SK-N-SH (cell line): ENCODE measurements at regions not wholly inside any gene's neighbourhood (a gene's known extent, or its start where the extent isn't known, plus 50 kb on each side); places are given as distances from the start of the nearest gene placed in this dataset.

Experiments
- CTCF ChIA-PET: fragments of 300-600, 350-600 bp; formaldehyde crosslinking; extraction: SDS; loops from one replicate; lab custom pipeline; 2021; lab: Yijun Ruan, JAX
- POLR2A ChIA-PET: fragments of 350-600 bp; sonication (Branson Sonifier 250); formaldehyde crosslinking; extraction: SDS; loops from one replicate; lab custom pipeline; 2020; ENCODE audit warnings: antibody characterized with exemption, inconsistent platforms; lab: Yijun Ruan, JAX
- DNase-seq: peaks from one replicate; pipeline ENCODE4 v3.0.0; 2012
- H2AFZ ChIP-seq: fragments of 200-600 bp; sonication (generic); 2 replicates; pipeline ENCODE4 v1.8.1; 2016; ENCODE audit warnings: antibody characterized with exemption, mild to moderate bottlenecking, low read depth
- H3F3A ChIP-seq: fragments of 200-600 bp; sonication (generic); replicated peaks from 2 replicates; pipeline ENCODE3; 2016; ENCODE audit warnings: antibody characterized with exemption, mild to moderate bottlenecking; ENCODE audit not compliant: insufficient read depth
- H3K27ac ChIP-seq, 2 experiments: fragments of 200-500 bp in 1 of 2; fragments of 200-600 bp in 1 of 2; sonication (Bioruptor generic) in 1 of 2; sonication (generic), shearing (Covaris generic) in 1 of 2; 2 replicates each; pipeline versions ENCODE4 v1.5.1 to v1.6.1; 2014 to 2016; ENCODE audit warnings: low read depth in 2 of 2, inconsistent platforms in 1 of 2, low read length in 1 of 2, mild to moderate bottlenecking in 1 of 2, mixed read lengths in 1 of 2
- H3K27me3 ChIP-seq: fragments of 200-600 bp; sonication (generic), shearing (Covaris generic); 2 replicates; pipeline ENCODE4 v1.6.1; 2016; ENCODE audit warnings: mixed run types; ENCODE audit not compliant: insufficient read depth
- H3K36me3 ChIP-seq, 2 experiments: fragments of 200-500 bp in 1 of 2; fragments of 200-600 bp in 1 of 2; sonication (Bioruptor generic) in 1 of 2; sonication (generic) in 1 of 2; replicated peaks in 1 of 2; 2 replicates each; pipeline versions ENCODE3 to v1.5.1; 2014 to 2016; ENCODE audit warnings: low read length in 1 of 2, mild to moderate bottlenecking in 1 of 2; ENCODE audit not compliant: insufficient read depth in 2 of 2, control insufficient read depth in 1 of 2
- H3K4me1 ChIP-seq, 2 experiments: fragments of 200-500 bp in 1 of 2; fragments of 200-600 bp in 1 of 2; sonication (Bioruptor generic) in 1 of 2; sonication (generic), shearing (Covaris generic) in 1 of 2; 2 replicates each; pipeline versions ENCODE4 v1.5.1 to v1.6.1; 2014 to 2016; ENCODE audit warnings: low read depth in 1 of 2, low read length in 1 of 2, mixed run types in 1 of 2; ENCODE audit not compliant: insufficient read depth in 2 of 2, control insufficient read depth in 1 of 2
- H3K4me2 ChIP-seq: fragments of 200-600 bp; sonication (generic), shearing (Covaris generic); 2 replicates; pipeline ENCODE4 v1.6.1; 2017; ENCODE audit warnings: mixed run types
- H3K4me3 ChIP-seq, 2 experiments: fragments of 200-500 bp in 1 of 2; fragments of 200-600 bp in 1 of 2; sonication (Bioruptor generic) in 1 of 2; sonication (generic), shearing (Covaris generic) in 1 of 2; 2 replicates each; pipeline versions ENCODE4 v1.5.1 to v1.8.1; 2014 to 2016; ENCODE audit warnings: low read depth in 2 of 2, inconsistent platforms in 1 of 2, low read length in 1 of 2, mild to moderate bottlenecking in 1 of 2, mixed read lengths in 1 of 2, moderate library complexity in 1 of 2
- H3K79me2 ChIP-seq: fragments of 200-600 bp; sonication (generic); 2 replicates; pipeline ENCODE4 v1.8.1; 2017; ENCODE audit warnings: mild to moderate bottlenecking; ENCODE audit not compliant: insufficient read depth
- H3K9ac ChIP-seq: fragments of 200-600 bp; sonication (generic); 2 replicates; pipeline ENCODE4 v1.6.1; 2017; ENCODE audit warnings: mixed run types
- H3K9me2 ChIP-seq: fragments of 200-600 bp; sonication (generic); 2 replicates; pipeline ENCODE4 v1.6.1; 2017; ENCODE audit warnings: mixed run types
- H3K9me3 ChIP-seq: fragments of 200-600 bp; sonication (generic); 2 replicates; pipeline ENCODE4 v1.6.1; 2017; ENCODE audit warnings: mixed run types, mild to moderate bottlenecking, moderate library complexity
- H4K20me1 ChIP-seq: fragments of 200-600 bp; sonication (generic); 2 replicates; pipeline ENCODE4 v1.6.1; 2017; ENCODE audit warnings: mild to moderate bottlenecking, mixed run types; ENCODE audit not compliant: insufficient read depth
- CHD2 ChIP-seq: fragments of 150-350 bp; IDR thresholded peaks from 2 replicates; pipeline ENCODE4 v1.6.1; 2018; ENCODE audit warnings: low read length; ENCODE audit not compliant: partially characterized antibody
- ELF1 ChIP-seq: IDR thresholded peaks from 2 replicates; pipeline ENCODE4 v1.4.0; 2012
- EP300 ChIP-seq, 2 experiments: IDR thresholded peaks; 2 replicates each; pipeline versions ENCODE4 v1.4.0 to v1.6.1; 2012; ENCODE audit warnings: borderline replicate concordance in 1 of 2, low read depth in 1 of 2, low read length in 1 of 2
- EZH2phosphoT487 ChIP-seq: fragments of 200-600 bp; sonication (generic); IDR thresholded peaks from 2 replicates; pipeline ENCODE4 v1.6.1; 2017; ENCODE audit warnings: low read depth, mixed run types, mild to moderate bottlenecking, antibody characterized with exemption, moderate library complexity, borderline replicate concordance
- FOXJ3 ChIP-seq: sonication (generic); formaldehyde crosslinking; IDR thresholded peaks from 2 replicates; pipeline ENCODE4 v1.5.1; 2020; ENCODE audit warnings: mild to moderate bottlenecking, missing genetic modification reagents
- GATA2 ChIP-seq: sonication (generic); formaldehyde crosslinking; IDR thresholded peaks from 2 replicates; pipeline ENCODE4 v1.5.0; 2020; ENCODE audit warnings: mild to moderate bottlenecking, missing genetic modification reagents
- MAX ChIP-seq: IDR thresholded peaks from 2 replicates; pipeline ENCODE4 v1.4.0; 2012; ENCODE audit warnings: low read depth
- MEF2A ChIP-seq: IDR thresholded peaks from 2 replicates; pipeline ENCODE4 v1.4.0; 2012; ENCODE audit warnings: low read depth, borderline replicate concordance
- MXI1 ChIP-seq: IDR thresholded peaks from 2 replicates; pipeline ENCODE4 v1.6.1; 2012; ENCODE audit warnings: mild to moderate bottlenecking, low read depth, low read length, improper control_type of control experiment
- PBX3 ChIP-seq: IDR thresholded peaks from 2 replicates; pipeline ENCODE4; 2012
- POLR2AphosphoS5 ChIP-seq: IDR thresholded peaks from 2 replicates; pipeline ENCODE4 v1.6.1; 2012; ENCODE audit warnings: low read depth, low read length
- RCOR1 ChIP-seq: fragments of 150-350 bp; IDR thresholded peaks from 2 replicates; pipeline ENCODE4 v1.6.1; 2017; ENCODE audit warnings: antibody characterized with exemption, low read length
- REST ChIP-seq: IDR thresholded peaks from 2 replicates; pipeline ENCODE4 v1.6.1; 2012; ENCODE audit warnings: mild to moderate bottlenecking, low read depth, low read length, moderate library complexity
- SIN3A ChIP-seq: IDR thresholded peaks from 2 replicates; pipeline ENCODE4 v1.6.1; 2012; ENCODE audit warnings: low read depth, mild to moderate bottlenecking, low read length, moderate library complexity, borderline replicate concordance
- TAF1 ChIP-seq: IDR thresholded peaks from 2 replicates; pipeline ENCODE4 v1.6.1; 2012; ENCODE audit warnings: low read depth, mild to moderate bottlenecking, low read length, moderate library complexity, borderline replicate concordance
- TCF12 ChIP-seq: IDR thresholded peaks from 2 replicates; pipeline ENCODE4 v1.4.0; 2012
- YY1 ChIP-seq: IDR thresholded peaks from 2 replicates; pipeline ENCODE4 v1.4.0; 2012; ENCODE audit warnings: low read depth, mild to moderate bottlenecking
- WGBS: methylation state at CpG from one replicate; pipeline ENCODE4 v1.1.6; 2017; ENCODE audit warnings: low lambda C conversion rate; 5-methylcytosine and 5-hydroxymethylcytosine counted together

- Histone ChIP-seq H4K20me1 (no peaks in the 10 kb centered on the region), H3K9me2 (no peaks in the 10 kb centered on the region), H3K27me3 (no peaks in the 10 kb centered on the region), H3K4me1 (no peaks in the 10 kb centered on the region), H2AFZ (no peak overlapping the region), H3K4me2 (no peak overlapping the region)
- DNase-seq: no peak
- WGBS: 53% methylated on average over 4 of the region's 4 CpGs
- POLR2A ChIA-PET: no interaction called here
- TF ChIP-seq TAF1: no peak
- TF ChIP-seq FOXJ3: no peak
- no peak for TF ChIP-seq RCOR1
- no peak for TF ChIP-seq EP300 (IDR thresholded peaks at IDR 0.05; ENCODE audit: borderline replicate concordance in 1 of 2, low read depth in 1 of 2, low read length in 1 of 2)
- no peak for TF ChIP-seq YY1
- TF ChIP-seq MAX: no peak
- no peak for TF ChIP-seq POLR2AphosphoS5
- no peak for TF ChIP-seq TCF12
- no peak for TF ChIP-seq MEF2A
- TF ChIP-seq PBX3: no peak
- no peak for TF ChIP-seq GATA2 (CRISPR knock-in tag)
- no peak for TF ChIP-seq MXI1
- no peak for TF ChIP-seq CHD2
- TF ChIP-seq ELF1: no peak
- no peak for TF ChIP-seq REST
- no peak for TF ChIP-seq SIN3A
- no peak for TF ChIP-seq EZH2phosphoT487
- TF ChIP-seq, all 33 proteins: peak for 0
- Histone ChIP-seq H3F3A (no peaks in the 10 kb centered on the region), H3K79me2 (no peaks in the 10 kb centered on the region), H3K4me3 (no peak overlapping the region), H3K9ac (no peak overlapping the region), H3K27ac (no peak overlapping the region), H3K36me3 (no peaks in the 10 kb centered on the region), H3K9me3 (0 out of 2 replicates have a peak, but pooled peaks cover 10% of the 10 kb centered on the region)
- CTCF ChIA-PET: no interaction called here
These were observed 109.4 kb downstream of the FEM1C start for GRCh38 chr5:115435065-115435777.
